PC-3 (cell line): ENCODE measurements at regions not wholly inside any gene's neighbourhood (a gene's known extent, or its start where the extent isn't known, plus 50 kb on each side); places are given as distances from the start of the nearest gene placed in this dataset.

Source experiments
- ATAC-seq: fragments of 200-7000 bp; cut with Tn5 transposase; 2 replicates; pipeline ENCODE4 v1.9.1; 2020; ENCODE audit warnings: mild to moderate bottlenecking, moderate library complexity
- BruUV-seq: library from RNA; stranded (reverse); fragments of 400-500 nt; replicated peaks from 2 replicates; lab custom pipeline; 2021; lab: Mats Ljungman, UMichigan
- CTCF ChIA-PET: fragments of 300-600 bp; sonication (Branson Sonifier 250); formaldehyde crosslinking; loops from one replicate; lab custom pipeline; 2022; ENCODE audit warnings: antibody characterized with exemption; lab: Charles Lee
- POLR2A ChIA-PET: fragments of 300-600 bp; sonication (Branson Sonifier 250); formaldehyde crosslinking; loops from one replicate; lab custom pipeline; 2022; ENCODE audit warnings: antibody characterized with exemption; ENCODE audit not compliant: unreplicated experiment; lab: Charles Lee
- DNase-seq: peaks from one replicate; pipeline ENCODE4 v3.0.0-alpha.2; 2015
- H2AFZ ChIP-seq: fragments of 300-600 bp; sonication (generic); 2 replicates; pipeline ENCODE4 v1.6.0; 2016; ENCODE audit warnings: antibody characterized with exemption, low read length
- H3F3A ChIP-seq: fragments of 300-600 bp; sonication (generic); one replicate; pipeline ENCODE4 v1.6.0; 2017; ENCODE audit warnings: antibody characterized with exemption, low read length, control low read depth, mild to moderate bottlenecking; ENCODE audit not compliant: unreplicated experiment
- H3K27ac ChIP-seq: fragments of 300-600 bp; sonication (generic); 2 replicates; pipeline ENCODE4 v1.5.1; 2016; ENCODE audit warnings: mild to moderate bottlenecking, low read length
- H3K27me3 ChIP-seq: fragments of 300-600 bp; sonication (generic); 2 replicates; pipeline ENCODE4 v1.6.1; 2016; ENCODE audit warnings: low read length, mixed read lengths
- H3K36me3 ChIP-seq: fragments of 300-600 bp; sonication (generic); 2 replicates; pipeline ENCODE4 v1.6.1; 2016; ENCODE audit warnings: low read depth, mixed run types, low read length, mixed read lengths
- H3K4me1 ChIP-seq: fragments of 300-600 bp; sonication (generic); 2 replicates; pipeline ENCODE4 v1.5.1; 2016; ENCODE audit warnings: low read length; ENCODE audit not compliant: insufficient read depth
- H3K4me2 ChIP-seq: fragments of 300-600 bp; sonication (generic); 2 replicates; pipeline ENCODE4 v1.6.0; 2016; ENCODE audit warnings: low read length
- H3K4me3 ChIP-seq: fragments of 300-600 bp; sonication (generic); 2 replicates; pipeline ENCODE4 v1.5.1; 2016; ENCODE audit warnings: mild to moderate bottlenecking, low read length, mixed read lengths
- H3K79me2 ChIP-seq: fragments of 300-600 bp; sonication (generic); 2 replicates; pipeline ENCODE4 v1.6.1; 2017; ENCODE audit warnings: low read length, mixed read lengths
- H3K9ac ChIP-seq: fragments of 300-600 bp; sonication (generic); 2 replicates; pipeline ENCODE4 v1.6.0; 2016; ENCODE audit warnings: mild to moderate bottlenecking, low read length
- H3K9me2 ChIP-seq: fragments of 300-600 bp; sonication (generic); replicated peaks from 2 replicates; pipeline ENCODE4 v1.6.1; 2016; ENCODE audit warnings: mixed run types, low read length, mixed read lengths
- H3K9me3 ChIP-seq: fragments of 300-600 bp; sonication (generic); 2 replicates; pipeline ENCODE4 v1.6.1; 2016; ENCODE audit warnings: low read length, mixed read lengths
- H4K20me1 ChIP-seq: fragments of 300-600 bp; sonication (generic); 2 replicates; pipeline ENCODE4 v1.6.1; 2016; ENCODE audit warnings: low read length, mixed read lengths
- CTCF ChIP-seq: fragments of 300-600 bp; sonication (generic); conservative IDR thresholded peaks from 2 replicates; pipeline ENCODE4 v1.5.1; 2017; ENCODE audit warnings: antibody characterized with exemption, low read depth, mild to moderate bottlenecking, low read length
- EZH2 ChIP-seq: fragments of 300-600 bp; sonication (generic); IDR thresholded peaks from one replicate; pipeline ENCODE4 v1.6.1; 2017; ENCODE audit warnings: antibody characterized with exemption, mild to moderate bottlenecking, low read length; ENCODE audit not compliant: unreplicated experiment
- EZH2phosphoT487 ChIP-seq: fragments of 300-600 bp; sonication (generic); IDR thresholded peaks from 2 replicates; pipeline ENCODE4 v1.6.1; 2018; ENCODE audit warnings: mild to moderate bottlenecking, antibody characterized with exemption, low read length, borderline replicate concordance
- intact Hi-C: fragments of 100-400 bp; cut with micrococcal nuclease; formaldehyde crosslinking; loops from 2 replicates; pipeline ENCODE4 v1.9.0; 2023

- Histone ChIP-seq H3F3A (no peaks in the 10 kb centered on the region), H3K36me3 (no peaks in the 10 kb centered on the region), H3K79me2 (no peaks in the 10 kb centered on the region), H4K20me1 (no peaks in the 10 kb centered on the region), H3K4me2 (no peak overlapping the region), H3K27ac (peak overlapping the region; percentile 6; the same call in 1 of the 2 replicates), H3K4me1 (peaks cover 7% of the 10 kb centered on the region; the same call in 1 of the 2 replicates), H3K9me2 (no peaks in the 10 kb centered on the region), H2AFZ (no peak overlapping the region), H3K4me3 (no peak overlapping the region), H3K9ac (no peak overlapping the region), H3K9me3 (no peaks in the 10 kb centered on the region), H3K27me3 (no peaks in the 10 kb centered on the region)
- TF ChIP-seq EZH2phosphoT487 (no peak), EZH2 (no peak), CTCF (no peak)
- intact Hi-C loops = loop anchor here (1.0 kb wide), 1 partner anchor 18 kb away; no protein-coding TSS in a partner anchor
- CTCF ChIA-PET = no interaction called here
- POLR2A ChIA-PET = no interaction called here
- no TSS peak for BruUV-seq
- DNase-seq (peak; percentile 20), ATAC-seq (peak; percentile 75)
Observed at GRCh38 chr15:35764661-35765519, 218.9 kb upstream of the DPH6 start.

- Histone ChIP-seq H3K4me1 (peaks cover 7% of the 10 kb centered on the region; the same call in 1 of the 2 replicates), H3K36me3 (no peaks in the 10 kb centered on the region), H3K4me3 (no peak overlapping the region), H3F3A (no peaks in the 10 kb centered on the region), H2AFZ (no peak overlapping the region), H3K9me2 (no peaks in the 10 kb centered on the region), H3K27me3 (no peaks in the 10 kb centered on the region), H3K4me2 (no peak overlapping the region), H3K9ac (no peak overlapping the region), H4K20me1 (no peaks in the 10 kb centered on the region), H3K9me3 (no peaks in the 10 kb centered on the region), H3K27ac (no peak overlapping the region), H3K79me2 (no peaks in the 10 kb centered on the region)
- ChIA-PET POLR2A (no interaction called here), CTCF (interaction anchor here (0.7 kb wide), 1 partner anchor 59 kb away, joined by 3 read pairs; no protein-coding TSS in a partner anchor)
- TF ChIP-seq CTCF (no peak), EZH2phosphoT487 (no peak), EZH2 (no peak)
- intact Hi-C loops = no loop called here
- DNase-seq (no peak), ATAC-seq (no peak)
- no TSS peak for BruUV-seq
Observed at GRCh38 chr15:35768949-35769348, 223.0 kb upstream of the DPH6 start.

- POLR2A ChIA-PET = no interaction called here
- DNase-seq (no peak), ATAC-seq (no peak)
- no peaks in the 10 kb centered on the region for H3K36me3 ChIP-seq
- H3K9ac ChIP-seq = no peak overlapping the region
- no peaks in the 10 kb centered on the region for H3K9me3 ChIP-seq
- peaks cover 7% of the 10 kb centered on the region; the same call in 1 of the 2 replicates for H3K4me1 ChIP-seq
- H3F3A ChIP-seq = no peaks in the 10 kb centered on the region
- no peak overlapping the region for H3K4me2 ChIP-seq
- no peaks in the 10 kb centered on the region for H4K20me1 ChIP-seq
- BruUV-seq = no TSS peak
- TF ChIP-seq CTCF = no peak
- TF ChIP-seq EZH2 = no peak
- TF ChIP-seq EZH2phosphoT487 = no peak
- intact Hi-C loops = no loop called here
- no peak overlapping the region for H2AFZ ChIP-seq
- no peaks in the 10 kb centered on the region for H3K79me2 ChIP-seq
- no peak overlapping the region for H3K4me3 ChIP-seq
- CTCF ChIA-PET = no interaction called here
- no peaks in the 10 kb centered on the region for H3K27me3 ChIP-seq
- no peak overlapping the region for H3K27ac ChIP-seq
- no peaks in the 10 kb centered on the region for H3K9me2 ChIP-seq
Observed at GRCh38 chr15:35769656-35770055, 223.7 kb upstream of the DPH6 start.
